Suprapubic skin (tissue), 4 donors: ENCODE measurements at regions not wholly inside any gene's neighbourhood (a gene's known extent, or its start where the extent isn't known, plus 50 kb on each side); places are given as distances from the start of the nearest gene placed in this dataset.
A peak's percentile ranks its signal among the peaks of the same experiment; 100 is the strongest.

Experiments
- DNase-seq, 2 donors: peaks; one replicate each; pipeline ENCODE4 v3.0.0-alpha.2; 2019; ENCODE audit warnings: low spot score in 2 of 2
- H3K27ac ChIP-seq: fragments of 200-600 bp; sonication (generic); one replicate; pipeline ENCODE4 v1.5.1; 2019
- H3K27me3 ChIP-seq: fragments of 200-600 bp; sonication (generic); one replicate; pipeline ENCODE4 v1.5.1; 2019
- H3K36me3 ChIP-seq: fragments of 200-600 bp; sonication (generic); one replicate; pipeline ENCODE4 v1.5.1; 2019
- H3K4me1 ChIP-seq: fragments of 200-600 bp; sonication (generic); one replicate; pipeline ENCODE4 v1.5.1; 2019
- H3K4me3 ChIP-seq: fragments of 200-600 bp; sonication (generic); one replicate; pipeline ENCODE4 v1.5.1; 2019; ENCODE audit warnings: mild to moderate bottlenecking
- H3K9me3 ChIP-seq: fragments of 200-600 bp; sonication (generic); one replicate; pipeline ENCODE4 v1.5.1; 2019
- CTCF ChIP-seq, 2 donors: fragments of 200-600 bp in 1 of 2; fragments of 450-650 bp in 1 of 2; sonication (generic) in 1 of 2; IDR thresholded peaks; one replicate each; pipeline ENCODE4 v1.5.1; 2016 to 2019; ENCODE audit warnings: antibody characterized with exemption in 2 of 2, mild to moderate bottlenecking in 1 of 2, moderate library complexity in 1 of 2
- EP300 ChIP-seq: sonication (generic); formaldehyde crosslinking; IDR thresholded peaks from one replicate; pipeline ENCODE4 v1.6.1; 2017; ENCODE audit warnings: antibody characterized with exemption
- POLR2A ChIP-seq, 2 donors: fragments of 450-650 bp; IDR thresholded peaks; one replicate each; pipeline ENCODE4 v1.6.1; 2017; ENCODE audit warnings: antibody characterized with exemption in 2 of 2, mild to moderate bottlenecking in 2 of 2, moderate library complexity in 2 of 2
- POLR2AphosphoS5 ChIP-seq, 3 donors: sonication (generic); formaldehyde crosslinking; IDR thresholded peaks; one replicate each; pipeline ENCODE4 v1.6.1; 2017; ENCODE audit warnings: antibody characterized with exemption in 3 of 3
- WGBS: methylation state at CpG from one replicate; pipeline ENCODE4 v1.1.5; 2018; 5-methylcytosine and 5-hydroxymethylcytosine counted together

GRCh38 chr14:104280085-104280901, 141.9 kb downstream of the KIF26A start:
- 89% methylated on average over 27 of the region's 32 CpGs for WGBS
- peaks cover 9% of the 10 kb centered on the region for H3K4me1 ChIP-seq
- no peak overlapping the region for H3K4me3 ChIP-seq
- H3K36me3 ChIP-seq: no peaks in the 10 kb centered on the region
- TF ChIP-seq POLR2AphosphoS5 (IDR thresholded peaks at IDR 0.05): no peak
- no peaks in the 10 kb centered on the region for H3K9me3 ChIP-seq
- peak; percentile 35 to 72 for DNase-seq
- H3K27ac ChIP-seq: no peak overlapping the region
- H3K27me3 ChIP-seq: peaks cover 27% of the 10 kb centered on the region

GRCh38 chr14:104280902-104281767, 142.7 kb downstream of the KIF26A start:
- TF ChIP-seq CTCF (IDR thresholded peaks at IDR 0.05) (no peak), POLR2AphosphoS5 (IDR thresholded peaks at IDR 0.05) (no peak), POLR2A (IDR thresholded peaks at IDR 0.05) (no peak), EP300 (no peak)
- WGBS: 92% methylated on average over 4 of the region's 24 CpGs
- Histone ChIP-seq H3K27me3 (peaks cover 24% of the 10 kb centered on the region), H3K36me3 (no peaks in the 10 kb centered on the region), H3K4me1 (peaks cover under 1% of the 10 kb centered on the region), H3K27ac (no peak overlapping the region), H3K9me3 (no peaks in the 10 kb centered on the region), H3K4me3 (no peak overlapping the region)
- DNase-seq: peak; percentile 51 to 69

GRCh38 chr14:104281768-104282301, 143.4 kb downstream of the KIF26A start:
- Histone ChIP-seq H3K4me1 (no peaks in the 10 kb centered on the region), H3K9me3 (no peaks in the 10 kb centered on the region), H3K36me3 (no peaks in the 10 kb centered on the region), H3K4me3 (no peak overlapping the region), H3K27ac (no peak overlapping the region), H3K27me3 (peaks cover 24% of the 10 kb centered on the region)
- TF ChIP-seq POLR2AphosphoS5 (IDR thresholded peaks at IDR 0.05) (no peak), POLR2A (IDR thresholded peaks at IDR 0.05) (no peak), EP300 (no peak), CTCF (IDR thresholded peaks at IDR 0.05) (no peak)
- 94% methylated on average over 3 of the region's 11 CpGs for WGBS
- peak in 1 of 2 donors; percentile 66 for DNase-seq

- H3K4me3 ChIP-seq: no peak overlapping the region
- no peak for TF ChIP-seq POLR2AphosphoS5 (IDR thresholded peaks at IDR 0.05)
- TF ChIP-seq POLR2A (IDR thresholded peaks at IDR 0.05): no peak
- no peak for TF ChIP-seq CTCF (IDR thresholded peaks at IDR 0.05)
- TF ChIP-seq EP300: no peak
- WGBS: 55% methylated on average over 17 of the region's 26 CpGs
Measured at GRCh38 chr14:104282332-104283196, 144.2 kb downstream of the KIF26A start.

More at GRCh38 chr14:104282332-104283196, 144.2 kb downstream of the KIF26A start:
- Histone ChIP-seq H3K4me1 (no peaks in the 10 kb centered on the region), H3K36me3 (no peaks in the 10 kb centered on the region), H3K27ac (no peak overlapping the region), H3K9me3 (no peaks in the 10 kb centered on the region), H3K27me3 (peaks cover 20% of the 10 kb centered on the region)
- DNase-seq: peak; percentile 34 to 70
